ENCODE measurements at regions not wholly inside any gene's neighbourhood (a gene's known extent, or its start where the extent isn't known, plus 50 kb on each side); places are given as distances from the start of the nearest gene placed in this dataset.

DNA sequence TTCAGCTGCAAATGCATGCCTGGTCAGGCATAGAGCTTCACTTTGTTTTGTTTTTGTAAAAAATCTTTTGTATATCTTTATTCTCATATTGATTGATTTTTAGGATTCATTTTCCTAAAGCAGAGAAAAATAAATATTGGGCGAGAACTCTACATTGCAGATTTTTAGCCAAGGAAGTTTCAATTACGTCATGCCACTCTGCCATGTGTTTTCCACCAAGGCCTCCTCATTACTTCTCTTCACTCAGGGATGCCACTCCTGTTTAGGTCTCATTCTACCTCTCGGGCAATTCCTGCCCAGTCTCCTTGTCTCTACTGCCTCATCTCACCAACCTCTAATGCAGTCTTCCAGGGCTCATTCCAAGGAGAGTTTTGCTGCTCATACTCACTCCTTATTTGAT, 497.3 kb upstream of the SPTLC3 start:
- TF ChIP-seq, protein P1, sequence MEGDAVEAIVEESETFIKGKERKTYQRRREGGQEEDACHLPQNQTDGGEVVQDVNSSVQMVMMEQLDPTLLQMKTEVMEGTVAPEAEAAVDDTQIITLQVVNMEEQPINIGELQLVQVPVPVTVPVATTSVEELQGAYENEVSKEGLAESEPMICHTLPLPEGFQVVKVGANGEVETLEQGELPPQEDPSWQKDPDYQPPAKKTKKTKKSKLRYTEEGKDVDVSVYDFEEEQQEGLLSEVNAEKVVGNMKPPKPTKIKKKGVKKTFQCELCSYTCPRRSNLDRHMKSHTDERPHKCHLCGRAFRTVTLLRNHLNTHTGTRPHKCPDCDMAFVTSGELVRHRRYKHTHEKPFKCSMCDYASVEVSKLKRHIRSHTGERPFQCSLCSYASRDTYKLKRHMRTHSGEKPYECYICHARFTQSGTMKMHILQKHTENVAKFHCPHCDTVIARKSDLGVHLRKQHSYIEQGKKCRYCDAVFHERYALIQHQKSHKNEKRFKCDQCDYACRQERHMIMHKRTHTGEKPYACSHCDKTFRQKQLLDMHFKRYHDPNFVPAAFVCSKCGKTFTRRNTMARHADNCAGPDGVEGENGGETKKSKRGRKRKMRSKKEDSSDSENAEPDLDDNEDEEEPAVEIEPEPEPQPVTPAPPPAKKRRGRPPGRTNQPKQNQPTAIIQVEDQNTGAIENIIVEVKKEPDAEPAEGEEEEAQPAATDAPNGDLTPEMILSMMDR (IDR thresholded peaks at IDR 0.05; ENCODE audit: borderline replicate concordance, insufficient read depth, low read depth, low read length) = no peak
- H3K4me3 ChIP-seq (ENCODE audit: low read depth, low read length) = no peak overlapping the region

- TF ChIP-seq, protein P1 (IDR thresholded peaks at IDR 0.05; ENCODE audit: borderline replicate concordance, insufficient read depth, low read depth, low read length) = no peak
- H3K4me3 ChIP-seq (ENCODE audit: low read depth, low read length) = no peak overlapping the region
Measured at GRCh38 chr20:12512755-12513154, 496.0 kb upstream of the SPTLC3 start.

GRCh38 chr20:12528104-12528503, 480.7 kb upstream of the SPTLC3 start:
- no peak overlapping the region for H3K4me3 ChIP-seq (ENCODE audit: low read depth, low read length)
- TF ChIP-seq, protein P1 (IDR thresholded peaks at IDR 0.05; ENCODE audit: borderline replicate concordance, insufficient read depth, low read depth, low read length) = no peak

- no peak overlapping the region for H3K4me3 ChIP-seq (ENCODE audit: low read depth, low read length)
- TF ChIP-seq, protein P1 (IDR thresholded peaks at IDR 0.05; ENCODE audit: borderline replicate concordance, insufficient read depth, low read depth, low read length) = no peak
Measured at GRCh38 chr20:12528591-12529041, 480.2 kb upstream of the SPTLC3 start.

GRCh38 chr20:12531626-12532025, 477.1 kb upstream of the SPTLC3 start:
- TF ChIP-seq, protein P1 (IDR thresholded peaks at IDR 0.05; ENCODE audit: borderline replicate concordance, insufficient read depth, low read depth, low read length) = no peak

GRCh38 chr20:12535316-12535715, 473.5 kb upstream of the SPTLC3 start:
- TF ChIP-seq, protein P1 (IDR thresholded peaks at IDR 0.05; ENCODE audit: borderline replicate concordance, insufficient read depth, low read depth, low read length) = no peak

More at GRCh38 chr20:12531626-12532025, 477.1 kb upstream of the SPTLC3 start:
- H3K4me3 ChIP-seq (ENCODE audit: low read depth, low read length) = no peak overlapping the region

DNA sequence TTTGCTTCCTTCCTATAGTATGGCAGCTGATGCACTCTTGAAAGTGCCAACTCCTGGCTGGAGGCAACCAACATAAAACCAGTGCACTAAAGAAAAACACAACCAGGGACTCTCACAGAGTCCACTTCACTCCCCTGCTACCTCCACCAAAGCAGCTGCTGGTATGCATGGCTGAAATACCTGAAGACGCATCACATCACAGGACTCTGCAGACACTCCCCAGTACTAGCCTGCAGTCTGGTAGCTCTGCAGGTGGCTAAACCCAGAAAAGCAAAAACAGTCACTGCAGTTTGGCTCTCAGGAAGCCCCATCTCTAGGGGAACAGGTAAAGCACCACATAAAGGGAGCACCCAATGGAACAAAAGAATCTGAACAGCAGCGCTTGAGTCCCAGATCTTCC, 473.0 kb upstream of the SPTLC3 start:
- no peak overlapping the region for H3K4me3 ChIP-seq (ENCODE audit: low read depth, low read length)
- TF ChIP-seq, protein P1 (IDR thresholded peaks at IDR 0.05; ENCODE audit: borderline replicate concordance, insufficient read depth, low read depth, low read length) = no peak

More at GRCh38 chr20:12535316-12535715, 473.5 kb upstream of the SPTLC3 start:
- no peak overlapping the region for H3K4me3 ChIP-seq (ENCODE audit: low read depth, low read length)

All from GM12875 (cell line).